Neural progenitor cell (in vitro differentiated cells): ENCODE measurements at regions not wholly inside any gene's neighbourhood (a gene's known extent, or its start where the extent isn't known, plus 50 kb on each side); places are given as distances from the start of the nearest gene placed in this dataset.
A peak's percentile ranks its signal among the peaks of the same experiment; 100 is the strongest.
"Not testable (repeated sequence)": the region's sequence is repeated elsewhere in the genome, so short reads cannot be mapped to it uniquely, and the experiment has no call there.

Source experiments
- DNase-seq: peaks from one replicate; pipeline ENCODE4 v3.0.0-alpha.2; 2016; ENCODE audit warnings: low spot score
- H2AFZ ChIP-seq: fragments of 200-600 bp; sonication (generic); replicated peaks from 2 replicates; pipeline ENCODE4 v1.6.1; 2016; ENCODE audit warnings: antibody characterized with exemption
- H3F3A ChIP-seq: fragments of 200-600 bp; sonication (generic); 2 replicates; pipeline ENCODE4 v1.6.1; 2016; ENCODE audit warnings: antibody characterized with exemption, low read depth
- H3K27ac ChIP-seq: fragments of 200-600 bp; sonication (generic); 2 replicates; pipeline ENCODE4 v1.5.1; 2016; ENCODE audit warnings: mild to moderate bottlenecking
- H3K27me3 ChIP-seq: fragments of 200-600 bp; sonication (generic); 2 replicates; pipeline ENCODE4 v1.6.1; 2016; ENCODE audit warnings: mild to moderate bottlenecking, moderate library complexity
- H3K36me3 ChIP-seq: fragments of 200-600 bp; sonication (generic); 2 replicates; pipeline ENCODE4 v1.5.1; 2016
- H3K4me1 ChIP-seq: fragments of 200-600 bp; sonication (generic); 2 replicates; pipeline ENCODE4 v1.6.1; 2016; ENCODE audit warnings: mixed run types
- H3K4me2 ChIP-seq: fragments of 200-600 bp; sonication (generic); 2 replicates; pipeline ENCODE4 v1.6.1; 2016
- H3K4me3 ChIP-seq: fragments of 200-600 bp; sonication (generic); 2 replicates; pipeline ENCODE4 v1.5.1; 2016
- H3K79me2 ChIP-seq: fragments of 200-600 bp; sonication (generic); 2 replicates; pipeline ENCODE4 v1.6.1; 2016; ENCODE audit warnings: low read depth
- H3K9ac ChIP-seq: fragments of 200-600 bp; sonication (generic); 2 replicates; pipeline ENCODE4 v1.6.1; 2016
- H3K9me3 ChIP-seq: fragments of 200-600 bp; sonication (generic); 2 replicates; pipeline ENCODE4 v1.5.1; 2016; ENCODE audit warnings: low read depth
- H4K20me1 ChIP-seq: fragments of 200-600 bp; sonication (generic); 2 replicates; pipeline ENCODE4 v1.6.1; 2016; ENCODE audit warnings: low read depth
- H3K27ac Mint-ChIP-seq: 3 replicates; pipeline ENCODE4 v1.8.0; 2021; ENCODE audit warnings: mixed read lengths
- H3K27me3 Mint-ChIP-seq: 2 replicates; pipeline ENCODE4 v1.8.0; 2022; ENCODE audit warnings: low read depth, mild to moderate bottlenecking, inconsistent platforms, moderate library complexity, mixed read lengths; ENCODE audit not compliant: insufficient read depth
- H3K36me3 Mint-ChIP-seq: 3 replicates; pipeline ENCODE4 v1.8.0; 2021; ENCODE audit warnings: mixed read lengths
- H3K4me1 Mint-ChIP-seq: 3 replicates; pipeline ENCODE4 v1.8.0; 2021; ENCODE audit warnings: mixed read lengths
- H3K4me3 Mint-ChIP-seq: 3 replicates; pipeline ENCODE4 v1.8.0; 2021; ENCODE audit warnings: mild to moderate bottlenecking, moderate library complexity, mixed read lengths
- H3K9me3 Mint-ChIP-seq: 3 replicates; pipeline ENCODE4 v1.8.0; 2020; ENCODE audit warnings: mixed read lengths
- EZH2 ChIP-seq: fragments of 200-600 bp; sonication (generic); IDR thresholded peaks from 2 replicates; pipeline ENCODE4 v1.6.1; 2017; ENCODE audit warnings: antibody characterized with exemption, mild to moderate bottlenecking, moderate library complexity
- EZH2phosphoT487 ChIP-seq: fragments of 200-600 bp; sonication (generic); IDR thresholded peaks from 2 replicates; pipeline ENCODE4 v1.6.1; 2017; ENCODE audit warnings: antibody characterized with exemption
- TF ChIP-seq, protein P1 (sequence below): fragments of 200-600 bp; sonication (generic); IDR thresholded peaks from 2 replicates; pipeline ENCODE4 v1.5.1; 2017; ENCODE audit warnings: antibody characterized with exemption, mild to moderate bottlenecking

DNA sequence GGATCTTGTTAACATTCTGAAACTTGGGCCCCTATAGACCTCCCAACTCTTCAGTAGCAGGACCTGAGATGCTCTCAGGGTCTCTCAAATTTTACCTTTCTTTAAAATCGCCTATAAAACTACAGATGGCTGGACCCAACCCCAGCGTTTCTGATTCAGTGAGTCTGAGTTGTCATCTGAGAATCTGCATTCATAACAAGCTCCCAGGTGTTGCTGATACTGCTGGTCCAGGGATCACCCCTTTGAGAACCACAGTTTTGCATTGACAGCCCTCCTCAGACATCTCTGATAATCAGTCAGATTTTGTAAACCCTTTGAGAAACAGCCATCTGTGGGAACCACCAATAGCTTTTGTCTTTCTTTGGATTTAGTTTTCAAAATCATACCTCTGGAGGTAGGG is 315.8 kb downstream of the CYRIA start:
- Histone ChIP-seq H3K4me2 (no peak overlapping the region), H4K20me1 (no peaks in the 10 kb centered on the region), H3K4me3 (no peak overlapping the region), H3F3A (no peaks in the 10 kb centered on the region), H3K79me2 (no peaks in the 10 kb centered on the region), H2AFZ (no peak overlapping the region), H3K27me3 (no peaks in the 10 kb centered on the region), H3K27ac (no peak overlapping the region), H3K36me3 (no peaks in the 10 kb centered on the region), H3K9me3 (no peaks in the 10 kb centered on the region), H3K4me1 (no peaks in the 10 kb centered on the region), H3K9ac (no peak overlapping the region)
- Mint-ChIP-seq H3K27ac (no peak overlapping the region), H3K9me3 (peaks cover 25% of the 10 kb centered on the region), H3K4me1 (no peaks in the 10 kb centered on the region), H3K4me3 (no peak overlapping the region), H3K36me3 (no peaks in the 10 kb centered on the region), H3K27me3 (peaks cover 4% of the 10 kb centered on the region)
- no peak for DNase-seq
- TF ChIP-seq EZH2 (no peak), EZH2phosphoT487 (no peak)
- TF ChIP-seq, protein P1, sequence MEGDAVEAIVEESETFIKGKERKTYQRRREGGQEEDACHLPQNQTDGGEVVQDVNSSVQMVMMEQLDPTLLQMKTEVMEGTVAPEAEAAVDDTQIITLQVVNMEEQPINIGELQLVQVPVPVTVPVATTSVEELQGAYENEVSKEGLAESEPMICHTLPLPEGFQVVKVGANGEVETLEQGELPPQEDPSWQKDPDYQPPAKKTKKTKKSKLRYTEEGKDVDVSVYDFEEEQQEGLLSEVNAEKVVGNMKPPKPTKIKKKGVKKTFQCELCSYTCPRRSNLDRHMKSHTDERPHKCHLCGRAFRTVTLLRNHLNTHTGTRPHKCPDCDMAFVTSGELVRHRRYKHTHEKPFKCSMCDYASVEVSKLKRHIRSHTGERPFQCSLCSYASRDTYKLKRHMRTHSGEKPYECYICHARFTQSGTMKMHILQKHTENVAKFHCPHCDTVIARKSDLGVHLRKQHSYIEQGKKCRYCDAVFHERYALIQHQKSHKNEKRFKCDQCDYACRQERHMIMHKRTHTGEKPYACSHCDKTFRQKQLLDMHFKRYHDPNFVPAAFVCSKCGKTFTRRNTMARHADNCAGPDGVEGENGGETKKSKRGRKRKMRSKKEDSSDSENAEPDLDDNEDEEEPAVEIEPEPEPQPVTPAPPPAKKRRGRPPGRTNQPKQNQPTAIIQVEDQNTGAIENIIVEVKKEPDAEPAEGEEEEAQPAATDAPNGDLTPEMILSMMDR = no peak

DNA sequence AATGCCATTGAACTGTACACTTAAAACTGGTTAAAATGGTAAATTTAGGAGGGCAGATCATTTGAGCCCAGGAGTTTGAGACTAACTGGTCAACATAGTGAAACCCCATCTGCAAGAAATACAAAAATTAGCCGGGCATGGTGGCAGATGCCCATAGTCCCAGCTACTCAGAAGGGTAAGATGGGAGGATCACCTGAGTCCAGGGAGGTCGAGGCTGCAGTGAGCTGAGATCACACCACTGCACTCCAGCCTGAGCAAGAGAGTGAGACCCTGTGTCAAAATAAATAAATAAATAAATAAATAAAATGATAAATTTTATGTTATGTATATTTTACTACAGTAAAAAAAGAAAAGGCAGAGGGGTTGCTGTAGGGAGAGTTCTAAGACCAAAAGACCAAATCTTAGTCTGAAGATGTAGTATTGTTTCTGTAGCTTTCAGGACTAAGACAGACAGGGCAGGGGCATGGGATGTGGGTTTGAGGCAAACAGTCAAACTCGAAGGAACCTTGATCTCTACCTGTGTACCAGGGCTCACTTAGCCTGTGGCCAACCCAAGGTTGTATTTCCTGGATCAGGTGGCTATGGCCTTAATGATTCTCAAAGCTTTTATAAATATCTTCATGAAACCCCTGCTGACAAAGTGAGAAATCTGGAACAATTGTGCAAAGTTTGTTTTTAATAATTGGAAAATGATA is 316.7 kb downstream of the CYRIA start:
- Histone ChIP-seq H3K27ac (no peak overlapping the region), H3K4me2 (no peak overlapping the region), H3K9ac (no peak overlapping the region), H3K36me3 (no peaks in the 10 kb centered on the region), H4K20me1 (no peaks in the 10 kb centered on the region), H3K79me2 (no peaks in the 10 kb centered on the region), H3K4me3 (no peak overlapping the region), H3K9me3 (no peaks in the 10 kb centered on the region), H3F3A (no peaks in the 10 kb centered on the region), H3K4me1 (no peaks in the 10 kb centered on the region), H2AFZ (no peak overlapping the region), H3K27me3 (no peaks in the 10 kb centered on the region)
- no peaks in the 10 kb centered on the region for H3K36me3 Mint-ChIP-seq
- no peak for DNase-seq
- H3K27me3 Mint-ChIP-seq = peaks cover 8% of the 10 kb centered on the region
- H3K9me3 Mint-ChIP-seq = peaks cover 25% of the 10 kb centered on the region
- no peaks in the 10 kb centered on the region for H3K4me1 Mint-ChIP-seq
- H3K27ac Mint-ChIP-seq = no peak overlapping the region
- TF ChIP-seq EZH2 (no peak), EZH2phosphoT487 (no peak)
- H3K4me3 Mint-ChIP-seq = no peak overlapping the region

DNA sequence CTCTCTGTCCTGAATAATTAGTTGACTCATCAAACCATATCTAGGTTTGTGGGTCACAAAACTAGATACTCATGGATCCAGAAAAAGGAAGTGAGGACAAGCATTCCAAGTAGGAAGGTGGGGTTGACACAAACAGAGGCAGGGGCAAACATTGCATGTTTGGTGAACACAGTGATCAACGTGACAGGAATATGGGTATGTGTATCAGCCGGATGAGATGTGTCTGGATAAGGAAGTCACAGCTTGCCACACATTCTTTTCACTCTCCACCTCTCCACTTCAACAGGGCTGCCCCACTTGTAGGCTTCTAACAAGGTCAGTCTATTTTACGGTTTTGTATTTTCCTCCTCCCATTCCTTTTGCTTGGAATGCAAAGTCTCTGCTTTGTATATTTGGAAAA is 319.0 kb downstream of the CYRIA start:
- no peaks in the 10 kb centered on the region for H3K36me3 ChIP-seq
- Mint-ChIP-seq H3K4me3 (no peak overlapping the region), H3K4me1 (no peaks in the 10 kb centered on the region), H3K27ac (peak overlapping the region; percentile 36), H3K36me3 (no peaks in the 10 kb centered on the region), H3K27me3 (peaks cover 8% of the 10 kb centered on the region), H3K9me3 (peaks cover 17% of the 10 kb centered on the region)
- no peaks in the 10 kb centered on the region for H3K27me3 ChIP-seq
- no peaks in the 10 kb centered on the region for H4K20me1 ChIP-seq
- H3K9me3 ChIP-seq = no peaks in the 10 kb centered on the region
- H3K27ac ChIP-seq = no peak overlapping the region
- no peak overlapping the region for H3K9ac ChIP-seq
- H2AFZ ChIP-seq = no peak overlapping the region
- no peaks in the 10 kb centered on the region for H3K4me1 ChIP-seq
- H3K4me3 ChIP-seq = no peak overlapping the region
- no peak overlapping the region for H3K4me2 ChIP-seq
- no peak for DNase-seq
- no peaks in the 10 kb centered on the region for H3F3A ChIP-seq
- no peak for TF ChIP-seq EZH2
- TF ChIP-seq, protein P1 = no peak
- TF ChIP-seq EZH2phosphoT487 = no peak
- no peaks in the 10 kb centered on the region for H3K79me2 ChIP-seq

DNA sequence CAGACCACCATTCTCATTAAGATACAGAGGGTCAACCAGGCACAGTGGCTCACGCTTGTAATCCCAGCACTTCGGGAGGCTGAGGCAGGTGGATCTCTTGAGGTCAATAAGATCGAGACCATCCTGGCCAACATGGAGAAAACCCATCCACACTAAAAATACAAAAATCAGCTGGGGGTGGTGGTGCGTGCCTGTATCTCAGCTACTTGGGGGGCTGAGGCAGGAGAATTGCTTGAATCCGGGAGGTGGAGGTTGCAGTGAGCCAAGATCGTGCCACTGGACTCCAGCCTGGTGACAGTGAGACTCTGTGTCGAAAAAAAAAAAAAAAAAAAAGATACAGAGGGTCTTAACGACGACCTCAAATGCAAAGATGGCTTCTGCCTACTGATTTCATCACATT is 320.4 kb downstream of the CYRIA start:
- not testable (repeated sequence) for H3K4me1 Mint-ChIP-seq, H3K4me2 ChIP-seq, H3K27ac Mint-ChIP-seq, H3K9ac ChIP-seq, H2AFZ ChIP-seq, H4K20me1 ChIP-seq, H3K9me3 ChIP-seq, H3K27me3 Mint-ChIP-seq, DNase-seq, H3K9me3 Mint-ChIP-seq, H3K27ac ChIP-seq, H3K36me3 ChIP-seq, H3F3A ChIP-seq, H3K4me3 ChIP-seq, H3K4me3 Mint-ChIP-seq, H3K4me1 ChIP-seq, H3K36me3 Mint-ChIP-seq, H3K79me2 ChIP-seq, H3K27me3 ChIP-seq
